ENCODE measurements at regions not wholly inside any gene's neighbourhood (a gene's known extent, or its start where the extent isn't known, plus 50 kb on each side); places are given as distances from the start of the nearest gene placed in this dataset.
"Not testable (repeated sequence)": the region's sequence is repeated elsewhere in the genome, so short reads cannot be mapped to it uniquely, and the experiment has no call there.

DNA sequence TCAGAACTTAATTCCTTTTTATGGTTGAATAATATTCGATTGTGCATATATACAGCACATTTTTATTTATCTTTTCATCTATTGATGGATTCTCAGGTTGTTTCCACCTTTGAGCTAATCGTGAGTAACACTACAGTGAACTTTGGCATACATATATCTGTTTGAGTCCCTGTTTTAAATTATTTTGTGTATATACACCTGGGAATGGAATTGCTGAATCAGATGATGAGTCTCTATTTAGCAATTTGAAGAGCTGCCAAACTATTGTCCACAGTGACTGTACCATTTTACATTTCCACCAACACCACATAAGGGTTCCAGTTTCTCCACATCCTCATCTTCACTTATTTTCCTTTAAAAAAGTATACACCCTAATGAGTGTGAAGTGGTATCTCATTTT lies 166.2 kb upstream of the FGF13 start:
- intact Hi-C loops (cut with micrococcal nuclease): no loop called here
- no peaks in the 10 kb centered on the region for H3K27me3 Mint-ChIP-seq
- no peak overlapping the region for H3K27ac Mint-ChIP-seq
- no peak overlapping the region for H3K4me3 Mint-ChIP-seq
- no peaks in the 10 kb centered on the region for H3K36me3 Mint-ChIP-seq (ENCODE audit: low read depth)
- peaks cover 10% of the 10 kb centered on the region for H3K4me1 Mint-ChIP-seq (ENCODE audit: low read depth)
- no peaks in the 10 kb centered on the region for H3K9me3 Mint-ChIP-seq

DNA sequence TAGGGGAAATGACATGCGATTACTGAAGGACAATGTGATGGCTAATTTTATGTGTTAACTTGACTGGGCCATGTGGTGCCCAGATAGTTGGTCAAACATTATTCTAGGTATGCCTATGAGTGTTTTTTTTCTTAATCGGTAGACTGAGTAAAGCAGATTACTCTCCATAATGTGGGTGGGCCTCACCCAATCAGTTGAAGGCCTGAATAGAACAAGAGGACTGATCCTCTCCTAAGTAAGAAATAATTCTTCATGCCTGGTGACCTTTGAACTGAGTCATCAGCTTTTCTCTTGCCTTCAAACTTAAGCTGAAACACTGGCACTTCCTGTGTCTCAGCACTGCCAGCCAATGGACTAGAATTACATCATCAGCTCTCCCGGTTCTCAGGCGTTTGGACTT lies 164.0 kb upstream of the FGF13 start:
- H3K9me3 Mint-ChIP-seq: no peaks in the 10 kb centered on the region
- intact Hi-C loops (cut with micrococcal nuclease): no loop called here
- no peaks in the 10 kb centered on the region for H3K36me3 Mint-ChIP-seq (ENCODE audit: low read depth)
- H3K27ac Mint-ChIP-seq: no peak overlapping the region
- H3K4me3 Mint-ChIP-seq: no peak overlapping the region
- H3K27me3 Mint-ChIP-seq: no peaks in the 10 kb centered on the region
- H3K4me1 Mint-ChIP-seq (ENCODE audit: low read depth): peaks cover 18% of the 10 kb centered on the region

GRCh38 chrX:138874271-138874935 lies 162.9 kb upstream of the FGF13 start:
- Mint-ChIP-seq H3K4me1 (ENCODE audit: low read depth) (peaks cover 18% of the 10 kb centered on the region), H3K36me3 (ENCODE audit: low read depth) (no peaks in the 10 kb centered on the region), H3K27ac (peak overlapping the region; percentile 52), H3K9me3 (no peaks in the 10 kb centered on the region), H3K27me3 (no peaks in the 10 kb centered on the region), H3K4me3 (no peak overlapping the region)
- intact Hi-C loops (cut with micrococcal nuclease): no loop called here

- H3K27me3 Mint-ChIP-seq; H3K9me3 Mint-ChIP-seq; H3K4me3 Mint-ChIP-seq; intact Hi-C loops (cut with micrococcal nuclease); H3K36me3 Mint-ChIP-seq (ENCODE audit: low read depth): not testable (repeated sequence)
- H3K4me1 Mint-ChIP-seq (ENCODE audit: low read depth): peaks cover 18% of the 10 kb centered on the region
- H3K27ac Mint-ChIP-seq: peak overlapping the region; percentile 22
These were observed 162.1 kb upstream of the FGF13 start for GRCh38 chrX:138873640-138874039.

DNA sequence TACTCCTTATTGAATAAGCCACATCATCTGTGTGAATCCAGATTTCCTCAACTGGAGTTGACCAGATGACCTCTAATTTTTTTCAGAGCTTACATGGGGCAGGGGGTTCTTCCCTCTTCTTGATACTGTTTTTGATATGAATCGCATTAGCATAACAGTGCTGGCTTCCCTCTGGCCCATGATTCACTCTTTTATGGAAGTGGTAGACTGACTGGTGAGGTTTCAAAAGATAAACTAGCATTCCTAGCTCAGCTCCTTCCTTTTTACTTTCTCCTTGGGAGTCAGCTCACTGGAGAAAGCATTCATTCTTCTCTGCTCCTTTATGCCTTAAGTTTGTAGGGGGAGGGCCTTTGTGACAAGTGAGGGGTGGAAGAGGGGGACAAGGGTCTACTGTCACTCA lies 161.0 kb upstream of the FGF13 start:
- Mint-ChIP-seq H3K36me3 (ENCODE audit: low read depth) (no peaks in the 10 kb centered on the region), H3K4me3 (no peak overlapping the region), H3K27ac (peak overlapping the region; percentile 22), H3K4me1 (ENCODE audit: low read depth) (peaks cover 18% of the 10 kb centered on the region), H3K9me3 (no peaks in the 10 kb centered on the region), H3K27me3 (no peaks in the 10 kb centered on the region)
- intact Hi-C loops (cut with micrococcal nuclease): no loop called here

GRCh38 chrX:138871739-138872138 lies 160.2 kb upstream of the FGF13 start:
- Mint-ChIP-seq H3K4me3 (no peak overlapping the region), H3K36me3 (ENCODE audit: low read depth) (no peaks in the 10 kb centered on the region), H3K27me3 (no peaks in the 10 kb centered on the region), H3K4me1 (ENCODE audit: low read depth) (peaks cover 18% of the 10 kb centered on the region), H3K27ac (peak overlapping the region; percentile 22), H3K9me3 (no peaks in the 10 kb centered on the region)
- intact Hi-C loops (cut with micrococcal nuclease): no loop called here

DNA sequence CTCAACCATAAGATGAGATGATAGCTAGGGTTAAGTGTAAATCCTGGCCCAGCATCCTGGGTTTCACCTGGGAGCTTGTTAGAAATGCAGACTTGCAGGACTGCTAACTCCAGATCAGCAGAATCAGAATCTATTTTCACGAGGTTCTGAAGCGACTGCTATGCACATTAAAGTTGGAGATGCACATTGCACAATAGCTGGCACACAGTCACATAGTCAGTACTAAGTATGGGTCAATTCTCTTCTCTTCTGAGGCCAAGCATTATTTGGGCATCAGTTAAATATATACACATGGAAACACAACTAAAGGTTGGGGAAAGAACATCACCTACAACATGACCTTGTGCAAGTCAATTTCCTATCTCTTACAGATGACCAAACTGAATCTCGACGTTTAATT lies 155.1 kb upstream of the FGF13 start:
- no peaks in the 10 kb centered on the region for H3K9me3 Mint-ChIP-seq
- intact Hi-C loops (cut with micrococcal nuclease): no loop called here
- peaks cover 3% of the 10 kb centered on the region for H3K4me1 Mint-ChIP-seq (ENCODE audit: low read depth)
- H3K27me3 Mint-ChIP-seq: no peaks in the 10 kb centered on the region
- no peak overlapping the region for H3K4me3 Mint-ChIP-seq
- H3K36me3 Mint-ChIP-seq (ENCODE audit: low read depth): no peaks in the 10 kb centered on the region
- no peak overlapping the region for H3K27ac Mint-ChIP-seq

- H3K36me3 Mint-ChIP-seq (ENCODE audit: low read depth): no peaks in the 10 kb centered on the region
- no peak overlapping the region for H3K4me3 Mint-ChIP-seq
- no peaks in the 10 kb centered on the region for H3K9me3 Mint-ChIP-seq
- H3K27ac Mint-ChIP-seq: no peak overlapping the region
- H3K4me1 Mint-ChIP-seq (ENCODE audit: low read depth): no peaks in the 10 kb centered on the region
- no peaks in the 10 kb centered on the region for H3K27me3 Mint-ChIP-seq
- intact Hi-C loops (cut with micrococcal nuclease): no loop called here
These were observed 153.7 kb upstream of the FGF13 start for GRCh38 chrX:138865093-138865649.

DNA sequence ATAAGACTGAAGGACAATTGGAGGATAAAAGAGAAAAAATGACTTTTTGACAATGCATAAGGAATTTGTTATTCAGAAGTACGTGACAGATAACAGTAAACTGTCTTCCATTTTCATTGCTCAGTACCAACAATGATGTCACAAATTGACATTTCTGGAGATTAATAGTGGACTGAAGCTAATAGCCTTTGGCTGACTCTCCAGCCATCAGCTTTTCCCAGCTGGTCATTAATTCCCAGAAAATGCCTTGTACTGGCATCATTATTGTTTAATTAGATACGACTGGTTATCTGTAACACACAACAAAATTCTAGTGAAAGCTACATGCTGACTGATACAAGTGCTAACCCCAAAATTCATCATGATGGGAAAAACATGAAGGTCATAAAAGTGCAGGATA lies 147.9 kb upstream of the FGF13 start:
- Mint-ChIP-seq H3K27ac (peak overlapping the region; percentile 65), H3K4me1 (ENCODE audit: low read depth) (peaks cover 6% of the 10 kb centered on the region), H3K36me3 (ENCODE audit: low read depth) (no peaks in the 10 kb centered on the region), H3K4me3 (no peak overlapping the region), H3K27me3 (no peaks in the 10 kb centered on the region), H3K9me3 (no peaks in the 10 kb centered on the region)
- intact Hi-C loops (cut with micrococcal nuclease): no loop called here

- Mint-ChIP-seq H3K9me3 (no peaks in the 10 kb centered on the region), H3K4me3 (no peak overlapping the region), H3K27me3 (no peaks in the 10 kb centered on the region)
These were observed 147.4 kb upstream of the FGF13 start for GRCh38 chrX:138858951-138859350.

GRCh38 chrX:138858438-138858837 lies 146.9 kb upstream of the FGF13 start:
- Mint-ChIP-seq H3K27me3 (no peaks in the 10 kb centered on the region), H3K9me3 (no peaks in the 10 kb centered on the region), H3K4me1 (ENCODE audit: low read depth) (peaks cover 6% of the 10 kb centered on the region), H3K36me3 (ENCODE audit: low read depth) (no peaks in the 10 kb centered on the region), H3K27ac (peak overlapping the region; percentile 65), H3K4me3 (no peak overlapping the region)
- intact Hi-C loops (cut with micrococcal nuclease): no loop called here

More at GRCh38 chrX:138858951-138859350, 147.4 kb upstream of the FGF13 start:
- Mint-ChIP-seq H3K4me1 (ENCODE audit: low read depth) (peaks cover 6% of the 10 kb centered on the region), H3K36me3 (ENCODE audit: low read depth) (no peaks in the 10 kb centered on the region), H3K27ac (peak overlapping the region; percentile 65)
- intact Hi-C loops (cut with micrococcal nuclease): no loop called here

DNA sequence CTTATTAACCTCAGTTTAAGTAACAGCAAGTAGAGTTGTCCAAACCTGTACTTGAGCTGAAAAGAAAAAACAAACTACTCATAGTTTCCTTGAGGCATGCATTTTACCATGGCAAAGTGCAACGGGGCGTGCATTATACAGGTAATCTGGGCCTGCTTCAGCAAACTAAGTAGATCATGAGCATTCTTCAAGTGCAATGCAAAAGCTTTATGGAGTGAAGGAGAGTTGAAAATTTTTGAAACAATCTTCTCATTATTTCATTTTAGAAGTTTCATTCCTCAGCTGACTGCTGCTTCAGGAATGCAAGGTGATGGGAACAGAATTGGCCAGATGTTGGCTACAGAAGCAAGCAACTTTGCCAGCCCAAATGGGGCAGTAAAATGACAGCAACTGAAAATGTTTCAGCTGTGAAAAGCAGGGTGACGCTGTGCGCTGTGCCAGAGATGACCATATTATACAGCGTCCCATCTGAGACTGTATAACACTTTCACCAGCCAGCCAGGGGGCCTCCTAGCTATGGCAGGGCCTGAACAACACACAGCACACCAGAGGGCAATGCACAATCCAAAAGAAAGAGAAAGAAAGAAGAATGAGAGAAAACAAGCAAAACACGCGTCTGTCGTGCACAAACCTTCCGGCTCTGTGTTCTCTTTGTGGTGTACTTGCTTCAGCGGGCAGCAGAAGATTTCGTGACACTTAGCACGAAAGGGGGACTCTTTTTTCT lies 145.5 kb upstream of the FGF13 start:
- Mint-ChIP-seq H3K9me3 (no peaks in the 10 kb centered on the region), H3K4me1 (ENCODE audit: low read depth) (peaks cover 10% of the 10 kb centered on the region), H3K36me3 (ENCODE audit: low read depth) (no peaks in the 10 kb centered on the region), H3K27ac (peak overlapping the region; percentile 69), H3K27me3 (no peaks in the 10 kb centered on the region), H3K4me3 (no peak overlapping the region)
- intact Hi-C loops (cut with micrococcal nuclease): no loop called here

DNA sequence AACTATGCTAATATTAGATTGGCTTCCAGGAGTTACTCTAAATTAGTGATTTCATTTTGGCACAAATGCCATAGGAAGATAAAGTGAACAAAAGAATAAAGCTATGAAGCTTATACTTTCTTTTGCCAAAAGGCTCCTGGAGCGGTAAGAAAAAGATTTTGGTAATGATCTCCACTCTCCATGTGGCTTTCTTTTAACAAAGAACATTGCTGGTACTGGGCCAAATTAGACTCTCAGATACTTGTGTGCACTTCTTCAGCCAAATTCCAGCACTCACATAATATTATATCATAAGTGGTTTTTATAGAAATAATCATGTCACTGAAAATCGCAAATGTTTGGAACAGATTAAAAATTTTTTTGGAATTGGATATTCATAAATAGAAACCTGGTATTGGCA lies 142.4 kb upstream of the FGF13 start:
- no peak overlapping the region for H3K4me3 Mint-ChIP-seq
- H3K36me3 Mint-ChIP-seq (ENCODE audit: low read depth): no peaks in the 10 kb centered on the region
- peaks cover 18% of the 10 kb centered on the region for H3K4me1 Mint-ChIP-seq (ENCODE audit: low read depth)
- no peaks in the 10 kb centered on the region for H3K27me3 Mint-ChIP-seq
- H3K9me3 Mint-ChIP-seq: no peaks in the 10 kb centered on the region
- intact Hi-C loops (cut with micrococcal nuclease): no loop called here
- no peak overlapping the region for H3K27ac Mint-ChIP-seq

GRCh38 chrX:138849521-138849920 lies 138.0 kb upstream of the FGF13 start:
- peaks cover 12% of the 10 kb centered on the region for H3K4me1 Mint-ChIP-seq (ENCODE audit: low read depth)
- H3K27ac Mint-ChIP-seq: no peak overlapping the region
- no peak overlapping the region for H3K4me3 Mint-ChIP-seq
- H3K9me3 Mint-ChIP-seq: no peaks in the 10 kb centered on the region
- peaks cover 1% of the 10 kb centered on the region for H3K27me3 Mint-ChIP-seq
- no peaks in the 10 kb centered on the region for H3K36me3 Mint-ChIP-seq (ENCODE audit: low read depth)
- intact Hi-C loops (cut with micrococcal nuclease): loop anchor here (5.0 to 10.0 kb wide), 2 partner anchors 355 to 708 kb away; no protein-coding TSS in a partner anchor
